Endodermal cell (in vitro differentiated cells): ENCODE measurements at regions not wholly inside any gene's neighbourhood (a gene's known extent, or its start where the extent isn't known, plus 50 kb on each side); places are given as distances from the start of the nearest gene placed in this dataset.

Experiments
- DNase-seq: peaks from one replicate; pipeline ENCODE4 v3.0.0-alpha.2; 2017
- H3K27ac ChIP-seq: 2 replicates; pipeline ENCODE4 v1.5.1; 2013; ENCODE audit warnings: mild to moderate bottlenecking, low read depth, low read length, moderate library complexity
- H3K27me3 ChIP-seq: 2 replicates; pipeline ENCODE4 v1.6.1; 2013; ENCODE audit warnings: mild to moderate bottlenecking, low read length, moderate library complexity; ENCODE audit not compliant: insufficient read depth, control insufficient read depth, poor library complexity, severe bottlenecking
- H3K36me3 ChIP-seq: 2 replicates; pipeline ENCODE4 v1.7.0; 2013; ENCODE audit warnings: mild to moderate bottlenecking, low read length, moderate library complexity; ENCODE audit not compliant: control insufficient read depth, insufficient read depth
- H3K4me1 ChIP-seq: one replicate; pipeline ENCODE4 v1.7.0; 2013; ENCODE audit warnings: low read length; ENCODE audit not compliant: control insufficient read depth, insufficient read depth
- H3K4me3 ChIP-seq: 2 replicates; pipeline ENCODE4 v1.5.1; 2013; ENCODE audit warnings: mild to moderate bottlenecking, low read length, moderate library complexity
- H3K9ac ChIP-seq: 2 replicates; pipeline ENCODE4 v1.6.1; 2013; ENCODE audit warnings: mild to moderate bottlenecking, low read length, moderate library complexity; ENCODE audit not compliant: poor library complexity, severe bottlenecking; ENCODE audit errors: extremely low read depth
- H3K9me3 ChIP-seq: 2 replicates; pipeline ENCODE4 v1.6.1; 2013; ENCODE audit warnings: mild to moderate bottlenecking, low read length, moderate library complexity; ENCODE audit not compliant: control insufficient read depth
- H3K27ac Mint-ChIP-seq: 2 replicates; pipeline ENCODE4 v1.8.0; 2020; ENCODE audit warnings: mixed read lengths
- H3K27me3 Mint-ChIP-seq: 2 replicates; pipeline ENCODE4 v1.8.0; 2021; ENCODE audit warnings: mild to moderate bottlenecking, mixed read lengths; ENCODE audit not compliant: insufficient read depth
- H3K36me3 Mint-ChIP-seq: 2 replicates; pipeline ENCODE4 v1.8.0; 2020; ENCODE audit warnings: low read depth, mixed read lengths
- H3K4me1 Mint-ChIP-seq: 2 replicates; pipeline ENCODE4 v1.8.0; 2020; ENCODE audit warnings: mixed read lengths
- H3K4me3 Mint-ChIP-seq: 2 replicates; pipeline ENCODE4 v1.8.0; 2020; ENCODE audit warnings: mild to moderate bottlenecking, moderate library complexity, mixed read lengths
- H3K9me3 Mint-ChIP-seq: 2 replicates; pipeline ENCODE4 v1.8.0; 2020; ENCODE audit warnings: mild to moderate bottlenecking, mixed read lengths
- WGBS, 2 experiments: methylation state at CpG; one replicate each; pipeline versions ENCODE4 v1.1.5 to v1.1.7; 2013; ENCODE audit warnings: missing lambda C conversion rate in 2 of 2, mixed read lengths in 1 of 2; ENCODE audit not compliant: insufficient coverage in 1 of 2, insufficient read length in 1 of 2; 5-methylcytosine and 5-hydroxymethylcytosine counted together
- TF ChIP-seq, protein P1 (sequence below): fragments of 200-600 bp; sonication (generic); conservative IDR thresholded peaks from 2 replicates; pipeline ENCODE4 v1.5.0; 2021; ENCODE audit warnings: antibody characterized with exemption, mild to moderate bottlenecking

DNA sequence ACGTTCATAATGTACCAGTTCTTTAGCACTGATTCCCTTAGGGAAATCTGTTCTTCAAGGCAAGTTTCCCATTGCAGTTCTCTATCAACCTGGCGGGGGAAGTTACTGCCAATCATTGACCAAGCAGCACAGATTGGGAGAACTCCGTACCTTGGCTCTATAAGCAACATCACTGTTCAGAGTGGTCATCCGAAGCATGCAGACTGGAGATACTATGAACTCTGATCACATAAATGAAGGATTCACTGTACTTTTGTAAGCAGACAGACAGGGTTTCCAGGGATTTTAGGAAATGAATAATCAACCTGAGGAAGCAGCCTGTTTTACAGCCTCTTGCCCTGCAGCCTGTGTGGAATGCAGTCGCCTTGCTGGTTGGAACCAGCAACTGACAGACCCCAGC, 63.8 kb upstream of the WWC2 start:
- 94 to 95% methylated on average over 5 of the region's 5 CpGs for WGBS, 2 experiments
- H3K27me3 Mint-ChIP-seq: no peaks in the 10 kb centered on the region
- H3K36me3 Mint-ChIP-seq: no peaks in the 10 kb centered on the region
- H3K9me3 ChIP-seq: no peaks in the 10 kb centered on the region
- DNase-seq: no peak
- H3K4me3 Mint-ChIP-seq: no peak overlapping the region
- H3K9ac ChIP-seq: no peak overlapping the region
- no peak overlapping the region for H3K27ac Mint-ChIP-seq
- H3K36me3 ChIP-seq: no peaks in the 10 kb centered on the region
- TF ChIP-seq, protein P1, sequence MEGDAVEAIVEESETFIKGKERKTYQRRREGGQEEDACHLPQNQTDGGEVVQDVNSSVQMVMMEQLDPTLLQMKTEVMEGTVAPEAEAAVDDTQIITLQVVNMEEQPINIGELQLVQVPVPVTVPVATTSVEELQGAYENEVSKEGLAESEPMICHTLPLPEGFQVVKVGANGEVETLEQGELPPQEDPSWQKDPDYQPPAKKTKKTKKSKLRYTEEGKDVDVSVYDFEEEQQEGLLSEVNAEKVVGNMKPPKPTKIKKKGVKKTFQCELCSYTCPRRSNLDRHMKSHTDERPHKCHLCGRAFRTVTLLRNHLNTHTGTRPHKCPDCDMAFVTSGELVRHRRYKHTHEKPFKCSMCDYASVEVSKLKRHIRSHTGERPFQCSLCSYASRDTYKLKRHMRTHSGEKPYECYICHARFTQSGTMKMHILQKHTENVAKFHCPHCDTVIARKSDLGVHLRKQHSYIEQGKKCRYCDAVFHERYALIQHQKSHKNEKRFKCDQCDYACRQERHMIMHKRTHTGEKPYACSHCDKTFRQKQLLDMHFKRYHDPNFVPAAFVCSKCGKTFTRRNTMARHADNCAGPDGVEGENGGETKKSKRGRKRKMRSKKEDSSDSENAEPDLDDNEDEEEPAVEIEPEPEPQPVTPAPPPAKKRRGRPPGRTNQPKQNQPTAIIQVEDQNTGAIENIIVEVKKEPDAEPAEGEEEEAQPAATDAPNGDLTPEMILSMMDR: no peak
- no peaks in the 10 kb centered on the region for H3K27me3 ChIP-seq
- H3K4me1 ChIP-seq: no peaks in the 10 kb centered on the region
- H3K4me1 Mint-ChIP-seq: no peaks in the 10 kb centered on the region
- H3K27ac ChIP-seq: no peak overlapping the region
- no peak overlapping the region for H3K4me3 ChIP-seq
- no peaks in the 10 kb centered on the region for H3K9me3 Mint-ChIP-seq

DNA sequence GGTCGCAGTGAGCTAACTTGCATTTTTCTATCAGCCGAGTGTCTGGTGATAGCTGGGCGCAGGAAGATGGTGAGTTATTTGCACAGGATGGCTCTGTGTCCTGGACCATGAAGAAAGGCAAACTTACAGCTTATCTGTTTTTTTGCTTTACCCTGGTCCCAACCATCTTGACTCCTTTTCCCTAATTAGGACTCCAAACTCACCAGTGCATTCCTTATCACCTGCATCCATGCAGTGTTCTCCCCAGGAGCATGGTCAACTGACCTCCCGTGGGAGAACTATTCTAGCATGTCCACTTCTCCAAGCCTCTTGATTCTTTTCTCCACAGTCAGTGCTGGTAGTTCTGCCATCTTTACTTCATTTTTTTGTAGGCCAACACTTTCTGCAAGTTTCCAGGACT, 68.2 kb upstream of the WWC2 start:
- Mint-ChIP-seq H3K9me3 (no peaks in the 10 kb centered on the region), H3K27me3 (no peaks in the 10 kb centered on the region), H3K36me3 (no peaks in the 10 kb centered on the region), H3K4me1 (no peaks in the 10 kb centered on the region), H3K27ac (no peak overlapping the region), H3K4me3 (no peak overlapping the region)
- H3K27me3 ChIP-seq: no peaks in the 10 kb centered on the region
- no peak for DNase-seq
- H3K4me1 ChIP-seq: no peaks in the 10 kb centered on the region
- no peak overlapping the region for H3K4me3 ChIP-seq
- H3K36me3 ChIP-seq: no peaks in the 10 kb centered on the region
- no peak overlapping the region for H3K27ac ChIP-seq
- H3K9ac ChIP-seq: no peak overlapping the region
- WGBS, 2 experiments: 74 to 93% methylated on average over 3 to 4 of the region's 4 CpGs
- TF ChIP-seq, protein P1: no peak
- no peaks in the 10 kb centered on the region for H3K9me3 ChIP-seq

DNA sequence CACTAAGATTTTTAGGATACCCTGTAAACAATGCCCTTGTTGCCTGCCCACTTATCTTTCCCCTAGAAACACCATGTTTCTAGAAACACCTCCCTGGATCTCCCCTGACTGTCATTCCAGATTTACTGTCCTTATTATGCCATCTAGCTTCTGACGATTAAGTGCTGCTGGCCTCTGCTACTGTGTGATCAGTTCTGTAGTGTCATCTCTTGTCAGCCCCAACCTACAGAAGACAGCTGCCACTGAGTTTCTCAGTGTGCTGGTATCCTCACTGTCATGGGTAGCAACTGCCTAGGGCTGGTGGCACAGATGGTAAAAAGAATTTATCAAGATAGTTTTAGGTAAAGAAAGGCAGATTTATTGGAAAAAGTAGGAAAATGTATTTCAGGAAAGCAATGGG, 68.7 kb upstream of the WWC2 start:
- no peak overlapping the region for H3K4me3 Mint-ChIP-seq
- no peaks in the 10 kb centered on the region for H3K9me3 Mint-ChIP-seq
- TF ChIP-seq, protein P1: no peak
- no peak for DNase-seq
- no peaks in the 10 kb centered on the region for H3K36me3 Mint-ChIP-seq
- Histone ChIP-seq H3K36me3 (no peaks in the 10 kb centered on the region), H3K9ac (no peak overlapping the region), H3K4me3 (no peak overlapping the region), H3K9me3 (no peaks in the 10 kb centered on the region), H3K27ac (no peak overlapping the region), H3K27me3 (no peaks in the 10 kb centered on the region), H3K4me1 (no peaks in the 10 kb centered on the region)
- no peak overlapping the region for H3K27ac Mint-ChIP-seq
- no peaks in the 10 kb centered on the region for H3K27me3 Mint-ChIP-seq
- H3K4me1 Mint-ChIP-seq: no peaks in the 10 kb centered on the region
- WGBS, 2 experiments: 93 to 100% methylated on average over 1 of the region's 1 CpG
